Brain microvascular endothelial cell (primary cell): ENCODE measurements at regions not wholly inside any gene's neighbourhood (a gene's known extent, or its start where the extent isn't known, plus 50 kb on each side); places are given as distances from the start of the nearest gene placed in this dataset.

ENCODE experiments used
- DNase-seq: peaks from one replicate; pipeline ENCODE4 v3.0.0-alpha.2; 2020
- H3K27ac ChIP-seq: fragments of 250-450 bp; sonication (Bioruptor Pico); 2 replicates; pipeline ENCODE4 v1.5.1; 2020; ENCODE audit warnings: mild to moderate bottlenecking, moderate library complexity
- H3K27me3 ChIP-seq: fragments of 250-450 bp; sonication (Bioruptor Pico); replicated peaks from 2 replicates; pipeline ENCODE4 v1.5.1; 2020; ENCODE audit warnings: mild to moderate bottlenecking
- H3K36me3 ChIP-seq: fragments of 250-450 bp; sonication (Bioruptor Pico); replicated peaks from 2 replicates; pipeline ENCODE4 v1.5.1; 2020; ENCODE audit warnings: mild to moderate bottlenecking
- H3K4me3 ChIP-seq: 2 replicates; pipeline ENCODE4 v1.5.1; 2011; ENCODE audit warnings: low read depth, mild to moderate bottlenecking, control low read depth, low read length, moderate library complexity
- in situ Hi-C: cut with HindIII; loops from 2 replicates; pipeline ENCODE4 v1.10.0; 2017; ENCODE audit warnings: low sequenced_read_pairs, low pct_ligation_motif_present
- TF ChIP-seq, protein P1 (sequence below): IDR thresholded peaks from 2 replicates; pipeline ENCODE4 v1.5.1; 2011; ENCODE audit warnings: low read depth, mild to moderate bottlenecking, moderate library complexity, low read length, control low read depth, inconsistent platforms; ENCODE audit errors: missing control alignments

GRCh38 chr1:10899490-10900250 is 103.2 kb upstream of the CASZ1 start:
- Histone ChIP-seq H3K36me3 (no peaks in the 10 kb centered on the region), H3K27me3 (peaks cover 2% of the 10 kb centered on the region), H3K27ac (no peak overlapping the region), H3K4me3 (no peak overlapping the region)
- DNase-seq, result no peak
- TF ChIP-seq, protein P1, sequence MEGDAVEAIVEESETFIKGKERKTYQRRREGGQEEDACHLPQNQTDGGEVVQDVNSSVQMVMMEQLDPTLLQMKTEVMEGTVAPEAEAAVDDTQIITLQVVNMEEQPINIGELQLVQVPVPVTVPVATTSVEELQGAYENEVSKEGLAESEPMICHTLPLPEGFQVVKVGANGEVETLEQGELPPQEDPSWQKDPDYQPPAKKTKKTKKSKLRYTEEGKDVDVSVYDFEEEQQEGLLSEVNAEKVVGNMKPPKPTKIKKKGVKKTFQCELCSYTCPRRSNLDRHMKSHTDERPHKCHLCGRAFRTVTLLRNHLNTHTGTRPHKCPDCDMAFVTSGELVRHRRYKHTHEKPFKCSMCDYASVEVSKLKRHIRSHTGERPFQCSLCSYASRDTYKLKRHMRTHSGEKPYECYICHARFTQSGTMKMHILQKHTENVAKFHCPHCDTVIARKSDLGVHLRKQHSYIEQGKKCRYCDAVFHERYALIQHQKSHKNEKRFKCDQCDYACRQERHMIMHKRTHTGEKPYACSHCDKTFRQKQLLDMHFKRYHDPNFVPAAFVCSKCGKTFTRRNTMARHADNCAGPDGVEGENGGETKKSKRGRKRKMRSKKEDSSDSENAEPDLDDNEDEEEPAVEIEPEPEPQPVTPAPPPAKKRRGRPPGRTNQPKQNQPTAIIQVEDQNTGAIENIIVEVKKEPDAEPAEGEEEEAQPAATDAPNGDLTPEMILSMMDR, result no peak
- in situ Hi-C loops, result no loop called here

- in situ Hi-C loops, result no loop called here
- TF ChIP-seq, protein P1, result no peak
- Histone ChIP-seq H3K27ac (no peak overlapping the region), H3K4me3 (no peak overlapping the region), H3K27me3 (peaks cover 2% of the 10 kb centered on the region), H3K36me3 (no peaks in the 10 kb centered on the region)
- no peak for DNase-seq
These were observed 103.8 kb upstream of the CASZ1 start for GRCh38 chr1:10900251-10900651.

- Histone ChIP-seq H3K27ac (no peak overlapping the region), H3K27me3 (peaks cover 2% of the 10 kb centered on the region), H3K36me3 (no peaks in the 10 kb centered on the region), H3K4me3 (no peak overlapping the region)
- TF ChIP-seq, protein P1, result no peak
- in situ Hi-C loops, result no loop called here
- DNase-seq, result no peak
These were observed 104.2 kb upstream of the CASZ1 start for GRCh38 chr1:10900691-10901090.

- in situ Hi-C loops, result no loop called here
- TF ChIP-seq, protein P1, result no peak
- Histone ChIP-seq H3K36me3 (no peaks in the 10 kb centered on the region), H3K27me3 (peaks cover 2% of the 10 kb centered on the region), H3K4me3 (no peak overlapping the region), H3K27ac (no peak overlapping the region)
- no peak for DNase-seq
These were observed 104.8 kb upstream of the CASZ1 start for GRCh38 chr1:10901091-10901890.

DNA sequence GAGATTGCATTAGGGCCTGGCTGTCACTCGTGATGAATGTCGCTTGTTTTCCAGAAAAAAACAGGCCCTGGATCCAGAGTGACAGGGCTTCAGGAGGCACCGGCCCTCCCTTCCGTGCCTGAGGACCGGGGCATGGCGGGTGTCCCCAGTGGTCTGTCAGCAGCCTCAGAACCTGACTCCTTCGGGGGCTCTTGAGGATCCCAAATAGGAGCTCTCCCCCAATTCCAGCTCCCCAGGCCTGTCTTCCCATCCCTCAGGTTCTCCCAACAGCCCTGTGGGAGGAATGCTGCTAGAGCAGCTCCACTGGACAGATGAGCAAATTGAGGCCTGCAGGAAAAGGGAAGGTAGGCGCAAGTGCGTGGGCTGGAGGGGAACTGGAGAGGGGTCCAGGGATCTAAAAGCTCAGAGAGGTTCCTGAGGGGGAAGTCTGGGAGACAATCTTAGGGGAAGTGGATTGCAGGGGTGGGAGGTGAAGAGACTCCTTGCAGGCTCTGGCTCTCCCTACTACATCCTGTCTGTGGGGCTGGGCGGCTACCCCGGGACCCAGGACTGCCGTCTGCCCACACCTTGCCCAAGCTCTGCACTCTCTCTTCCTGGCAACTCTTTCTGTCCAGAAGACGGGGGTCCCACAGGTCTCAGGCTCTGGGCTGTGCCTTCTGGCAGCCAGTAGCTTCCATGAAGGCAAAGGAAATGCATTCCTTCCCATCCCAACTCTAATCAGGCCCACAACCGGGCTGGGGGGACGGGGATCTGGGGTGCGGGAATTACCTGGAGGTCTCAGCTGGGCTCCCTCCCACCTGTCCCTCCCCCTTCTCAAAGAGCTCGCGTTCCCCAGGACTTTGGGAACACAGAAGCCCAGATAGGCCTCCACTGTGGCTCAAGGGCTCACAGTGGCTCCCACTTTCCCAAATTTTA is 105.7 kb upstream of the CASZ1 start:
- in situ Hi-C loops, result no loop called here
- Histone ChIP-seq H3K27me3 (peaks cover 7% of the 10 kb centered on the region), H3K4me3 (no peak overlapping the region), H3K36me3 (no peaks in the 10 kb centered on the region), H3K27ac (no peak overlapping the region)
- DNase-seq, result no peak
- TF ChIP-seq, protein P1, result no peak
